ENCODE measurements at regions not wholly inside any gene's neighbourhood (a gene's known extent, or its start where the extent isn't known, plus 50 kb on each side); places are given as distances from the start of the nearest gene placed in this dataset.

DNA sequence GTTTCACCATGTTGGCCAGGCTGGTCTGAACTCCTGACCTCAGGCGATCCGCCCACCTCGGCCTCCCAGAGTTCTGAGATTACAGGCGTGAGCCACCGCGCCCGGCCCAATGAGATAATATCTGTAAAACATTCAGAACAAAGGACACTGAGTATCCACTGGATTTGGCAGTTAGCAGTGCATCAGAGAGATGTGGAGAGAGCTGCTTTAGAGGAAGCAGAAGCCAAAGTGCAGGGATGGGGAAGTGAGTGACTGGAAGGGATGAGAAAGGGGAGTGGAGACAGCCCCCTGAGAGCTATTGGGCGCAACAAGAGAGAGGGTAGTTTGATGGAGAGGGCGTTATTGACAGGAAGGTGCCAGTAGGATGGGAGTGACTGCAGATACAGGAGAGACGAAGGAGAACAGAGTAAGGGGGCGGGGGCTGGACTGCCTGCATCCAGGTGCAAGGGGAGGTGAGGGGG is 157.5 kb upstream of the SHB start:
- TF ChIP-seq, protein P1, sequence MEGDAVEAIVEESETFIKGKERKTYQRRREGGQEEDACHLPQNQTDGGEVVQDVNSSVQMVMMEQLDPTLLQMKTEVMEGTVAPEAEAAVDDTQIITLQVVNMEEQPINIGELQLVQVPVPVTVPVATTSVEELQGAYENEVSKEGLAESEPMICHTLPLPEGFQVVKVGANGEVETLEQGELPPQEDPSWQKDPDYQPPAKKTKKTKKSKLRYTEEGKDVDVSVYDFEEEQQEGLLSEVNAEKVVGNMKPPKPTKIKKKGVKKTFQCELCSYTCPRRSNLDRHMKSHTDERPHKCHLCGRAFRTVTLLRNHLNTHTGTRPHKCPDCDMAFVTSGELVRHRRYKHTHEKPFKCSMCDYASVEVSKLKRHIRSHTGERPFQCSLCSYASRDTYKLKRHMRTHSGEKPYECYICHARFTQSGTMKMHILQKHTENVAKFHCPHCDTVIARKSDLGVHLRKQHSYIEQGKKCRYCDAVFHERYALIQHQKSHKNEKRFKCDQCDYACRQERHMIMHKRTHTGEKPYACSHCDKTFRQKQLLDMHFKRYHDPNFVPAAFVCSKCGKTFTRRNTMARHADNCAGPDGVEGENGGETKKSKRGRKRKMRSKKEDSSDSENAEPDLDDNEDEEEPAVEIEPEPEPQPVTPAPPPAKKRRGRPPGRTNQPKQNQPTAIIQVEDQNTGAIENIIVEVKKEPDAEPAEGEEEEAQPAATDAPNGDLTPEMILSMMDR (IDR thresholded peaks at IDR 0.05; ENCODE audit: low read depth, low read length, missing input control), result no peak
- TF ChIP-seq SP1 (IDR thresholded peaks at IDR 0.05) (no peak), GABPA (IDR thresholded peaks at IDR 0.05 in 1 of 2, conservative IDR thresholded peaks at IDR 0.05 in 1 of 2) (no peak), RAD21 (IDR thresholded peaks at IDR 0.05) (no peak), RXRA (IDR thresholded peaks at IDR 0.05) (no peak), YY1 (IDR thresholded peaks at IDR 0.05) (no peak), EGR1 (IDR thresholded peaks at IDR 0.05; ENCODE audit: low read depth in 2 of 2) (no peak), TAF1 (conservative IDR thresholded peaks at IDR 0.05) (no peak)
- TF ChIP-seq, protein P2, sequence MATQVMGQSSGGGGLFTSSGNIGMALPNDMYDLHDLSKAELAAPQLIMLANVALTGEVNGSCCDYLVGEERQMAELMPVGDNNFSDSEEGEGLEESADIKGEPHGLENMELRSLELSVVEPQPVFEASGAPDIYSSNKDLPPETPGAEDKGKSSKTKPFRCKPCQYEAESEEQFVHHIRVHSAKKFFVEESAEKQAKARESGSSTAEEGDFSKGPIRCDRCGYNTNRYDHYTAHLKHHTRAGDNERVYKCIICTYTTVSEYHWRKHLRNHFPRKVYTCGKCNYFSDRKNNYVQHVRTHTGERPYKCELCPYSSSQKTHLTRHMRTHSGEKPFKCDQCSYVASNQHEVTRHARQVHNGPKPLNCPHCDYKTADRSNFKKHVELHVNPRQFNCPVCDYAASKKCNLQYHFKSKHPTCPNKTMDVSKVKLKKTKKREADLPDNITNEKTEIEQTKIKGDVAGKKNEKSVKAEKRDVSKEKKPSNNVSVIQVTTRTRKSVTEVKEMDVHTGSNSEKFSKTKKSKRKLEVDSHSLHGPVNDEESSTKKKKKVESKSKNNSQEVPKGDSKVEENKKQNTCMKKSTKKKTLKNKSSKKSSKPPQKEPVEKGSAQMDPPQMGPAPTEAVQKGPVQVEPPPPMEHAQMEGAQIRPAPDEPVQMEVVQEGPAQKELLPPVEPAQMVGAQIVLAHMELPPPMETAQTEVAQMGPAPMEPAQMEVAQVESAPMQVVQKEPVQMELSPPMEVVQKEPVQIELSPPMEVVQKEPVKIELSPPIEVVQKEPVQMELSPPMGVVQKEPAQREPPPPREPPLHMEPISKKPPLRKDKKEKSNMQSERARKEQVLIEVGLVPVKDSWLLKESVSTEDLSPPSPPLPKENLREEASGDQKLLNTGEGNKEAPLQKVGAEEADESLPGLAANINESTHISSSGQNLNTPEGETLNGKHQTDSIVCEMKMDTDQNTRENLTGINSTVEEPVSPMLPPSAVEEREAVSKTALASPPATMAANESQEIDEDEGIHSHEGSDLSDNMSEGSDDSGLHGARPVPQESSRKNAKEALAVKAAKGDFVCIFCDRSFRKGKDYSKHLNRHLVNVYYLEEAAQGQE (IDR thresholded peaks at IDR 0.05), result no peak
- TF ChIP-seq, protein P3, sequence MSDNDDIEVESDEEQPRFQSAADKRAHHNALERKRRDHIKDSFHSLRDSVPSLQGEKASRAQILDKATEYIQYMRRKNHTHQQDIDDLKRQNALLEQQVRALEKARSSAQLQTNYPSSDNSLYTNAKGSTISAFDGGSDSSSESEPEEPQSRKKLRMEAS (IDR thresholded peaks at IDR 0.05), result no peak

Measured in liver (tissue), 3 donors.